BE2C (cell line): ENCODE measurements at regions not wholly inside any gene's neighbourhood (a gene's known extent, or its start where the extent isn't known, plus 50 kb on each side); places are given as distances from the start of the nearest gene placed in this dataset.
"Not testable (repeated sequence)": the region's sequence is repeated elsewhere in the genome, so short reads cannot be mapped to it uniquely, and the experiment has no call there.

Experiments
- DNase-seq: peaks from one replicate; pipeline ENCODE4 v3.0.0-alpha.2; 2020
- H3K27me3 ChIP-seq: fragments of 250-450 bp; sonication (Bioruptor Pico); 2 replicates; pipeline ENCODE4 v1.5.1; 2020; ENCODE audit warnings: mild to moderate bottlenecking
- H3K36me3 ChIP-seq: fragments of 250-450 bp; sonication (Bioruptor Pico); 2 replicates; pipeline ENCODE4 v1.5.1; 2020; ENCODE audit warnings: mild to moderate bottlenecking
- H3K4me1 ChIP-seq: fragments of 250-450 bp; sonication (Bioruptor Pico); 2 replicates; pipeline ENCODE4 v1.5.1; 2020
- H3K4me3 ChIP-seq: 2 replicates; pipeline ENCODE4 v1.5.1; 2011; ENCODE audit warnings: low read depth, low read length
- H3K9me3 ChIP-seq: fragments of 250-450 bp; sonication (Bioruptor Pico); 2 replicates; pipeline ENCODE4 v1.5.1; 2020
- CTCF ChIP-seq: IDR thresholded peaks from 2 replicates; pipeline ENCODE4 v1.5.1; 2012; ENCODE audit warnings: mild to moderate bottlenecking, low read depth, low read length

- Histone ChIP-seq H3K9me3 (no peaks in the 10 kb centered on the region), H3K36me3 (no peaks in the 10 kb centered on the region), H3K4me1 (no peaks in the 10 kb centered on the region; the same call in 1 of the 2 replicates), H3K4me3 (no peak overlapping the region), H3K27me3 (no peaks in the 10 kb centered on the region)
- no peak for DNase-seq
- TF ChIP-seq CTCF, result no peak
Observed at GRCh38 chr17:70288540-70289290, 119.4 kb downstream of the KCNJ2 start.

- H3K4me3 ChIP-seq, result no peak overlapping the region
- no peaks in the 10 kb centered on the region; the same call in 1 of the 2 replicates for H3K4me1 ChIP-seq
- TF ChIP-seq CTCF, result no peak
- DNase-seq, result no peak
- H3K27me3 ChIP-seq, result no peaks in the 10 kb centered on the region
- H3K36me3 ChIP-seq, result no peaks in the 10 kb centered on the region
- no peaks in the 10 kb centered on the region for H3K9me3 ChIP-seq
Observed at GRCh38 chr17:70290770-70291169, 121.4 kb downstream of the KCNJ2 start.

GRCh38 chr17:70292366-70292765, 123.0 kb downstream of the KCNJ2 start:
- no peaks in the 10 kb centered on the region; the same call in 1 of the 2 replicates for H3K4me1 ChIP-seq
- no peak overlapping the region for H3K4me3 ChIP-seq
- TF ChIP-seq CTCF, result no peak
- no peak for DNase-seq
- no peaks in the 10 kb centered on the region for H3K27me3 ChIP-seq
- no peaks in the 10 kb centered on the region for H3K36me3 ChIP-seq
- no peaks in the 10 kb centered on the region for H3K9me3 ChIP-seq

- H3K36me3 ChIP-seq, DNase-seq, H3K4me1 ChIP-seq, H3K27me3 ChIP-seq, H3K4me3 ChIP-seq, H3K9me3 ChIP-seq: not testable (repeated sequence)
Observed at GRCh38 chr17:70293564-70294310, 124.4 kb downstream of the KCNJ2 start.

- no peaks in the 10 kb centered on the region for H3K36me3 ChIP-seq
- H3K27me3 ChIP-seq, result no peaks in the 10 kb centered on the region
- H3K4me3 ChIP-seq, result no peak overlapping the region
- TF ChIP-seq CTCF, result no peak
- H3K4me1 ChIP-seq, result no peaks in the 10 kb centered on the region; the same call in 1 of the 2 replicates
- DNase-seq, result no peak
- no peaks in the 10 kb centered on the region for H3K9me3 ChIP-seq
Observed at GRCh38 chr17:70295329-70295728, 126.0 kb downstream of the KCNJ2 start.

GRCh38 chr17:70295731-70296130, 126.4 kb downstream of the KCNJ2 start:
- Histone ChIP-seq H3K4me1 (no peaks in the 10 kb centered on the region; the same call in 1 of the 2 replicates), H3K36me3 (no peaks in the 10 kb centered on the region), H3K27me3 (no peaks in the 10 kb centered on the region), H3K4me3 (no peak overlapping the region), H3K9me3 (no peaks in the 10 kb centered on the region)
- no peak for TF ChIP-seq CTCF
- no peak for DNase-seq
